Right lobe of liver (tissue), 4 donors: ENCODE measurements at regions not wholly inside any gene's neighbourhood (a gene's known extent, or its start where the extent isn't known, plus 50 kb on each side); places are given as distances from the start of the nearest gene placed in this dataset.

Source experiments
- POLR2A ChIP-seq: fragments of 450-650 bp; IDR thresholded peaks from one replicate; pipeline ENCODE4 v1.6.1; 2017; ENCODE audit warnings: antibody characterized with exemption, mild to moderate bottlenecking
- TF ChIP-seq, protein P1 (sequence below), 4 donors: fragments of 200-600 bp in 3 of 4; fragments of 450-650 bp in 1 of 4; IDR thresholded peaks; one replicate each; pipeline versions ENCODE4 v1.5.1 to v1.8.0; 2016 to 2022; ENCODE audit warnings: antibody characterized with exemption in 4 of 4, mild to moderate bottlenecking in 2 of 4
- donor health status: DM: no; HTN: no; CAD: no.
- donor health status: DM: no; HTN: no; CAD: no.
- donor health status: DM: no; HTN: yes; CAD: no.

DNA sequence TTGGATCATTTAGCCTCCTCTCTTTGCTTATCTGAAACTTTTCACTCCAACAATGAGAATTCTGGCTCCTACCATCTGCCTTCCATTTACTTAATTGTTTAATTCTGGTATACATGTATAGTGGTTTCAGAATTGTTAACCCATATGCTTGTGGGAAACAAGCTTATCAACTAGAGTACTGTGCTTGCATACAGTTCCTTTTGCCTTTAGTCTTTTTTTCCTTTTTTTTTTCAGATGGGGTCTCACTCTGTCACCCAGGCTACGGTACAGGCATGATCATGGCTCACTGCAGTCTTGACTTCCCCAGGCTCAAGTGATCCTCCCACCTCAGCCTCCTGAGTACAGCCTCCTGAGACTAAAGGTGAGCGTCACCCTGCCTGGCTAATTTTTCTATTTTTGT is 153.8 kb upstream of the LHX5 start:
- TF ChIP-seq, protein P1, sequence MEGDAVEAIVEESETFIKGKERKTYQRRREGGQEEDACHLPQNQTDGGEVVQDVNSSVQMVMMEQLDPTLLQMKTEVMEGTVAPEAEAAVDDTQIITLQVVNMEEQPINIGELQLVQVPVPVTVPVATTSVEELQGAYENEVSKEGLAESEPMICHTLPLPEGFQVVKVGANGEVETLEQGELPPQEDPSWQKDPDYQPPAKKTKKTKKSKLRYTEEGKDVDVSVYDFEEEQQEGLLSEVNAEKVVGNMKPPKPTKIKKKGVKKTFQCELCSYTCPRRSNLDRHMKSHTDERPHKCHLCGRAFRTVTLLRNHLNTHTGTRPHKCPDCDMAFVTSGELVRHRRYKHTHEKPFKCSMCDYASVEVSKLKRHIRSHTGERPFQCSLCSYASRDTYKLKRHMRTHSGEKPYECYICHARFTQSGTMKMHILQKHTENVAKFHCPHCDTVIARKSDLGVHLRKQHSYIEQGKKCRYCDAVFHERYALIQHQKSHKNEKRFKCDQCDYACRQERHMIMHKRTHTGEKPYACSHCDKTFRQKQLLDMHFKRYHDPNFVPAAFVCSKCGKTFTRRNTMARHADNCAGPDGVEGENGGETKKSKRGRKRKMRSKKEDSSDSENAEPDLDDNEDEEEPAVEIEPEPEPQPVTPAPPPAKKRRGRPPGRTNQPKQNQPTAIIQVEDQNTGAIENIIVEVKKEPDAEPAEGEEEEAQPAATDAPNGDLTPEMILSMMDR (IDR thresholded peaks at IDR 0.05) = no peak
- no peak for TF ChIP-seq POLR2A
